Upper lobe of left lung (tissue), 6 donors: ENCODE measurements at regions not wholly inside any gene's neighbourhood (a gene's known extent, or its start where the extent isn't known, plus 50 kb on each side); places are given as distances from the start of the nearest gene placed in this dataset.
"Not testable (repeated sequence)": the region's sequence is repeated elsewhere in the genome, so short reads cannot be mapped to it uniquely, and the experiment has no call there.

ENCODE experiments used
- ATAC-seq, 2 donors: fragments of 200-7000 bp; cut with Tn5 transposase; one replicate each; pipeline ENCODE4 v1.9.1; 2022; ENCODE audit warnings: mild to moderate bottlenecking in 2 of 2, moderate library complexity in 2 of 2; ENCODE audit not compliant: low FRiP score in 2 of 2
- DNase-seq, 2 donors: peaks; one replicate each; pipeline ENCODE4 v3.0.0-alpha.2; 2019 to 2020
- H3K27ac ChIP-seq, 4 donors: fragments of 200-600 bp; sonication (generic); one replicate each; pipeline ENCODE4 v1.5.1; 2016 to 2019
- H3K27me3 ChIP-seq, 4 donors: fragments of 200-600 bp; sonication (generic); one replicate each; pipeline ENCODE4 v1.5.1; 2017 to 2019
- H3K36me3 ChIP-seq, 4 donors: fragments of 200-600 bp; sonication (generic); one replicate each; pipeline ENCODE4 v1.5.1; 2016 to 2019
- H3K4me1 ChIP-seq, 4 donors: fragments of 200-600 bp; sonication (generic); one replicate each; pipeline ENCODE4 v1.5.1; 2018 to 2019
- H3K4me3 ChIP-seq, 4 donors: fragments of 200-600 bp; sonication (generic); one replicate each; pipeline ENCODE4 v1.5.1; 2017 to 2019; ENCODE audit warnings: mild to moderate bottlenecking in 2 of 4, moderate library complexity in 1 of 4
- H3K9me3 ChIP-seq, 4 donors: fragments of 200-600 bp; sonication (generic); one replicate each; pipeline ENCODE4 v1.5.1; 2018 to 2019
- EP300 ChIP-seq, 4 donors: sonication (generic); formaldehyde crosslinking; IDR thresholded peaks; one replicate each; pipeline ENCODE4 v1.5.1; 2017; ENCODE audit warnings: antibody characterized with exemption in 4 of 4, control low read depth in 2 of 4
- POLR2A ChIP-seq, 4 donors: fragments of 450-650 bp; IDR thresholded peaks; one replicate each; pipeline ENCODE4 v1.5.1; 2016 to 2017; ENCODE audit warnings: antibody characterized with exemption in 4 of 4, mild to moderate bottlenecking in 2 of 4
- POLR2AphosphoS5 ChIP-seq, 2 donors: sonication (generic); formaldehyde crosslinking; IDR thresholded peaks; one replicate each; pipeline ENCODE4 v1.5.1; 2017; ENCODE audit warnings: antibody characterized with exemption in 2 of 2
- WGBS, 2 donors: methylation state at CpG; one replicate each; pipeline ENCODE4 v1.1.5; 2017 to 2018; 5-methylcytosine and 5-hydroxymethylcytosine counted together
- TF ChIP-seq, protein P1 (sequence below), 6 experiments: fragments of 450-650 bp in 4 of 6; fragments of 200-600 bp in 2 of 6; sonication (generic) in 2 of 6; IDR thresholded peaks; one replicate each; pipeline ENCODE4 v1.5.1; 2016 to 2019; ENCODE audit warnings: antibody characterized with exemption in 6 of 6
- donor health status: DM: no; HTN: no; CAD: no; lungs with moderate emphysema.
- donor health status: DM: no; HTN: yes; CAD: no; lungs with severe emphysema.

- DNase-seq: no peak
- TF ChIP-seq, protein P1, sequence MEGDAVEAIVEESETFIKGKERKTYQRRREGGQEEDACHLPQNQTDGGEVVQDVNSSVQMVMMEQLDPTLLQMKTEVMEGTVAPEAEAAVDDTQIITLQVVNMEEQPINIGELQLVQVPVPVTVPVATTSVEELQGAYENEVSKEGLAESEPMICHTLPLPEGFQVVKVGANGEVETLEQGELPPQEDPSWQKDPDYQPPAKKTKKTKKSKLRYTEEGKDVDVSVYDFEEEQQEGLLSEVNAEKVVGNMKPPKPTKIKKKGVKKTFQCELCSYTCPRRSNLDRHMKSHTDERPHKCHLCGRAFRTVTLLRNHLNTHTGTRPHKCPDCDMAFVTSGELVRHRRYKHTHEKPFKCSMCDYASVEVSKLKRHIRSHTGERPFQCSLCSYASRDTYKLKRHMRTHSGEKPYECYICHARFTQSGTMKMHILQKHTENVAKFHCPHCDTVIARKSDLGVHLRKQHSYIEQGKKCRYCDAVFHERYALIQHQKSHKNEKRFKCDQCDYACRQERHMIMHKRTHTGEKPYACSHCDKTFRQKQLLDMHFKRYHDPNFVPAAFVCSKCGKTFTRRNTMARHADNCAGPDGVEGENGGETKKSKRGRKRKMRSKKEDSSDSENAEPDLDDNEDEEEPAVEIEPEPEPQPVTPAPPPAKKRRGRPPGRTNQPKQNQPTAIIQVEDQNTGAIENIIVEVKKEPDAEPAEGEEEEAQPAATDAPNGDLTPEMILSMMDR (IDR thresholded peaks at IDR 0.05): no peak
- H3K4me3 ChIP-seq: no peak overlapping the region
- no peaks in the 10 kb centered on the region for H3K9me3 ChIP-seq
- H3K4me1 ChIP-seq: no peaks in the 10 kb centered on the region
- ATAC-seq: peak in 1 of 2 donors; percentile 26
- 47 to 67% methylated on average over 2 of the region's 2 CpGs for WGBS, 2 donors
- H3K27me3 ChIP-seq: no peaks in the 10 kb centered on the region
- no peak overlapping the region for H3K27ac ChIP-seq
- H3K36me3 ChIP-seq: no peaks in the 10 kb centered on the region
These were observed 404.4 kb upstream of the KCNMB2 start for GRCh38 chr3:178131801-178132200.

DNA sequence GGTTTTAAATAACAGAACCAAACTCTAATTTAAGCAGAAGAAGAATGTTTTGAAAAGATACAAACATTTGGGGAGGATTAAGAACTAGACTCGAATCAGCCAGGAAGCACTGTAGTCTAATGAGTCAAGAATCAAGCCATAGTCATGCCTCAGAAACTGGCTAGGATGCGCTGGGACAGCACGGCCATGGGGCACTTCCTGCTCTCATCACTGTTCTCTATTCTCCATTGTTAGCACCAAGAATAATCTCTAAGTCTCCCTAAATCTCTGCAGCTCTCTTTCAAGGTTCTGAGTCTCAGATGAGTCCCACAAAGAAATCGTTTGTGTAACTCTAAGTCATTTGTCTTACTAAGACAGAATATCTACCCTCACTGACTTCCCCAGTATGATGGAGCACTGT, 399.0 kb upstream of the KCNMB2 start:
- H3K4me3 ChIP-seq: no peak overlapping the region
- no peak for ATAC-seq
- H3K27me3 ChIP-seq: no peaks in the 10 kb centered on the region
- 65 to 75% methylated on average over 4 of the region's 4 CpGs for WGBS, 2 donors
- no peak for DNase-seq
- H3K36me3 ChIP-seq: no peaks in the 10 kb centered on the region
- no peak overlapping the region for H3K27ac ChIP-seq
- no peak for TF ChIP-seq EP300 (IDR thresholded peaks at IDR 0.05)
- TF ChIP-seq POLR2AphosphoS5 (IDR thresholded peaks at IDR 0.05): no peak
- TF ChIP-seq, protein P1 (IDR thresholded peaks at IDR 0.05): no peak
- TF ChIP-seq POLR2A (IDR thresholded peaks at IDR 0.05): no peak
- no peaks in the 10 kb centered on the region for H3K9me3 ChIP-seq
- no peaks in the 10 kb centered on the region for H3K4me1 ChIP-seq

- Histone ChIP-seq H3K4me1 (no peaks in the 10 kb centered on the region), H3K27ac (no peak overlapping the region), H3K4me3 (no peak overlapping the region), H3K27me3 (no peaks in the 10 kb centered on the region), H3K9me3 (no peaks in the 10 kb centered on the region), H3K36me3 (no peaks in the 10 kb centered on the region)
- TF ChIP-seq POLR2A (IDR thresholded peaks at IDR 0.05): no peak
- TF ChIP-seq EP300 (IDR thresholded peaks at IDR 0.05): no peak
- TF ChIP-seq, protein P1 (IDR thresholded peaks at IDR 0.05): no peak
- ATAC-seq (no peak), DNase-seq (no peak)
- WGBS, 2 donors: 84 to 93% methylated on average over 3 of the region's 3 CpGs
These were observed 398.4 kb upstream of the KCNMB2 start for GRCh38 chr3:178137831-178138230.

DNA sequence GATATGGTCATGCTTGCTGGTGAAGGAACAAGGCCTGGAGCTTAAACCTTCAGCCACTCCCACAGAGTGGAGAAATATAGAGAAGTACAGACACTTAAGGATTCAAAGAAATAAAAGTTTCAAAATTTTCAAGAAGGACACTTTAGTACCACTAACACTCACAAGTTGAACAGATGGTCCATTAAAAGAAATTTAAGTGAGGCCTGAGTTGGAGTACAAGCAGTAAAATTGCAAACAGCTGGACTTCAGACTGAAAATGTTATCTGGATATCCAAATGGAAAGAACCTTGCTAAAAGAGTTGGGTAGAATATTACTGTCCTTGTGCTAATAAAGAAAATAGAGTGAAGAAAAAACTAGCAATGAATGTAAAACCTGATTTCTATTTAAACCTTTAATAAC, 397.1 kb upstream of the KCNMB2 start:
- H3K27me3 ChIP-seq: no peaks in the 10 kb centered on the region
- TF ChIP-seq POLR2A (IDR thresholded peaks at IDR 0.05) (no peak), EP300 (IDR thresholded peaks at IDR 0.05) (no peak), POLR2AphosphoS5 (IDR thresholded peaks at IDR 0.05) (no peak)
- TF ChIP-seq, protein P1 (IDR thresholded peaks at IDR 0.05): no peak
- H3K27ac ChIP-seq: no peak overlapping the region
- H3K36me3 ChIP-seq: no peaks in the 10 kb centered on the region
- H3K4me1 ChIP-seq: no peaks in the 10 kb centered on the region
- ATAC-seq (no peak), DNase-seq (no peak)
- no peak overlapping the region for H3K4me3 ChIP-seq
- no peaks in the 10 kb centered on the region for H3K9me3 ChIP-seq

- Histone ChIP-seq H3K36me3 (no peaks in the 10 kb centered on the region), H3K27me3 (no peaks in the 10 kb centered on the region), H3K4me1 (no peaks in the 10 kb centered on the region), H3K27ac (no peak overlapping the region), H3K4me3 (no peak overlapping the region), H3K9me3 (no peaks in the 10 kb centered on the region)
- WGBS, 2 donors: 63 to 71% methylated on average over 3 to 4 of the region's 4 CpGs
- DNase-seq: no peak
- ATAC-seq: no peak
- TF ChIP-seq EP300 (IDR thresholded peaks at IDR 0.05) (no peak), POLR2AphosphoS5 (IDR thresholded peaks at IDR 0.05) (no peak)
- TF ChIP-seq, protein P1 (IDR thresholded peaks at IDR 0.05): no peak
These were observed 395.5 kb upstream of the KCNMB2 start for GRCh38 chr3:178140531-178141304.

DNA sequence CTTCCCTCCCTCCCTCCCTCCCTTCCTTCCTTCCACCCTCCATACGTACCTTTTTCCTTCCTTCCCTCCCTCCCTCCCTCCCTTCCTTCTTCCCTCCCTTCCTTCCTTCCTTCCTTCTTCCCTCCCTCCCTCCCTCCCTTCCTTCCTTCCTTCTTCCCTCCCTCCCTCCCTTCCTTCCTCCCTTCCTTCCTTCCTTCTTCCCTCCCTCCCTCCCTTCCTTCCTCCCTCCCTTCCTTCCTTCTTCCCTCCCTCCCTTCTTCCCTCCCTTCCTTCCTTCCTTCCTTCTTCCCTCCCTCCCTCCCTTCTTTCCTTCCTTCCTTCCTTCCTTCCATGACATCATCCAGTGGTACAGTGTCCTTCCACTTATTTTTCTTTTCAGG, 394.9 kb upstream of the KCNMB2 start:
- H3K36me3 ChIP-seq, H3K27ac ChIP-seq, DNase-seq, ATAC-seq, H3K4me3 ChIP-seq, H3K27me3 ChIP-seq, H3K4me1 ChIP-seq, H3K9me3 ChIP-seq: not testable (repeated sequence)
- WGBS, 2 donors: 75% methylated on average over 1 of the region's 1 CpG; no CpG with 5 or more reads in 1 of the 2 donors
